ENCODE measurements at regions not wholly inside any gene's neighbourhood (a gene's known extent, or its start where the extent isn't known, plus 50 kb on each side); places are given as distances from the start of the nearest gene placed in this dataset.

DNA sequence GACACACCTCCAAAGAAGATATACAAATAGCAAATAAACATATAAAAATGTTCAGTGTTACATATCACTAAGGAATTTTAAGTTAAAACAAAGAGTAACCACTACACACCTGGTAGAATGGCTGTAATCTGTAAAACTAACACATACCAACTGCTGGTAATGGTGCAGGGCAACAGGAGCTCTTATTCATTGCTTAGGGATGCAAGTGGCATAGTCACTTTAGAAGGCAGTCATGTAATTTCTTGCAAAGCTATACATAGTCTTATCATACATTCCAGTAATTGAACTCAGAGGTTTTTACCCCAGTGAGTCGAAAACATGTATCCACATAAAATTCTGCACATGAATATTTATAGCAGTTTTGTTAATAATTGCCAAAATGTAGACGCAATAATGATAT, 906.8 kb upstream of the CITED2 start:
- DNase-seq (ENCODE audit: low read depth): no peak
- TF ChIP-seq, protein P1, sequence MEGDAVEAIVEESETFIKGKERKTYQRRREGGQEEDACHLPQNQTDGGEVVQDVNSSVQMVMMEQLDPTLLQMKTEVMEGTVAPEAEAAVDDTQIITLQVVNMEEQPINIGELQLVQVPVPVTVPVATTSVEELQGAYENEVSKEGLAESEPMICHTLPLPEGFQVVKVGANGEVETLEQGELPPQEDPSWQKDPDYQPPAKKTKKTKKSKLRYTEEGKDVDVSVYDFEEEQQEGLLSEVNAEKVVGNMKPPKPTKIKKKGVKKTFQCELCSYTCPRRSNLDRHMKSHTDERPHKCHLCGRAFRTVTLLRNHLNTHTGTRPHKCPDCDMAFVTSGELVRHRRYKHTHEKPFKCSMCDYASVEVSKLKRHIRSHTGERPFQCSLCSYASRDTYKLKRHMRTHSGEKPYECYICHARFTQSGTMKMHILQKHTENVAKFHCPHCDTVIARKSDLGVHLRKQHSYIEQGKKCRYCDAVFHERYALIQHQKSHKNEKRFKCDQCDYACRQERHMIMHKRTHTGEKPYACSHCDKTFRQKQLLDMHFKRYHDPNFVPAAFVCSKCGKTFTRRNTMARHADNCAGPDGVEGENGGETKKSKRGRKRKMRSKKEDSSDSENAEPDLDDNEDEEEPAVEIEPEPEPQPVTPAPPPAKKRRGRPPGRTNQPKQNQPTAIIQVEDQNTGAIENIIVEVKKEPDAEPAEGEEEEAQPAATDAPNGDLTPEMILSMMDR (IDR thresholded peaks at IDR 0.05; ENCODE audit: insufficient read depth, low read depth, low read length, missing control alignments): no peak
- no peak overlapping the region for H3K4me3 ChIP-seq (ENCODE audit: low read depth, low read length)

DNA sequence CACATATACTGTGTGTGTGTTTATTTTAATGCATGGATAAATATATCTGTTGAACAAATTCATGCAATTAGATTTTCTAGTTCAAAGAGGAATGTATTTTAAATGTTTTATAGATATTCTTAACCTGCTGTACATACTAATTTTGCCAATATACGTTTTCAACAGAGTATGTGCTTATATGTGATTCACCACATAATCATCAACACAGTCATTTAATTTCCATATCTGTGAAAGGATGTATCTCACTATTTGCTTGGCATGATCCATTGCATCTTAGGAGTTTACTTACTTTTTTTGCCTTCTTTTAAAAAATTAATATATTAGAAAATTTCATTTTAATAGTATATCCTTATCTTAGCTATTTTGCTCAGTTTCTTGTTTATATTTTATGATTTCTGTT, 902.3 kb upstream of the CITED2 start:
- no peak for DNase-seq (ENCODE audit: low read depth)
- TF ChIP-seq, protein P1 (IDR thresholded peaks at IDR 0.05; ENCODE audit: insufficient read depth, low read depth, low read length, missing control alignments): no peak
- no peak overlapping the region for H3K4me3 ChIP-seq (ENCODE audit: low read depth, low read length)

DNA sequence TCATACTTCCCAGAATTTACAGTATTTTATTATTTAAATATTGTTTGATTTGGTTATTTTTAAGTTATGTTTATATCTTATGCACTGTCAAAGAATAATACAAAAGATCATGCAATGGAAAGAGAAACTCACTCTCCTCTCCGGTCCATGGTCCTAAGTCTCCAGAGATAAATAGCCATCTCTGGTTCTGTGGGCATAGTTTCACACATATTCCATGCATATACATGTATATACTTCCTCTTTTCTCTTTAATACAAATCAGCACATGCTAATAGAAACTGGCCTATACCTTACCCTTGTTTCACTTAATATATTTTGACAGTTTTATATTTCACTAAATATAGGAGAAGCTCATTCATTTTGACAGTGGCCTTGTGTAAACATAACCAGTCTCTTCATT, 901.7 kb upstream of the CITED2 start:
- H3K4me3 ChIP-seq (ENCODE audit: low read depth, low read length): no peak overlapping the region
- TF ChIP-seq, protein P1 (IDR thresholded peaks at IDR 0.05; ENCODE audit: insufficient read depth, low read depth, low read length, missing control alignments): no peak
- DNase-seq (ENCODE audit: low read depth): no peak

DNA sequence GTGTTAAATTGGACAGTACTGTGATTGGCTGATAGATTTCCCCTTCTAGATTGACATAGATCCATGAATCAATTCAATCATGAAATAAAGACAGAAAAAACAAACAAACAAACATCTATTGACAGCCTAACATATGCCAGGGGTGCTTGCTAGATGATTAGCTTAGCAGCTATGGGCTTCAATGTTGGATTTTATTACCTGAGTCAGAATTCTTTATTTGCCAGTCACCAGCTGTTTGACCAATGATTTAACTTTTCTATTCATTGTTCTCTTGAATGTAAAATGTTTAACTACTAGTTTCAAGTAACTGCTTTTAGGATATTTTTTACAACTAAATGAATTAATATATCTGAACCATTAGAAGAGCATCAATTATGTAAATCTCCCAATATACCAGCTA, 901.3 kb upstream of the CITED2 start:
- H3K4me3 ChIP-seq (ENCODE audit: low read depth, low read length): no peak overlapping the region
- DNase-seq (ENCODE audit: low read depth): no peak
- TF ChIP-seq, protein P1 (IDR thresholded peaks at IDR 0.05; ENCODE audit: insufficient read depth, low read depth, low read length, missing control alignments): no peak

DNA sequence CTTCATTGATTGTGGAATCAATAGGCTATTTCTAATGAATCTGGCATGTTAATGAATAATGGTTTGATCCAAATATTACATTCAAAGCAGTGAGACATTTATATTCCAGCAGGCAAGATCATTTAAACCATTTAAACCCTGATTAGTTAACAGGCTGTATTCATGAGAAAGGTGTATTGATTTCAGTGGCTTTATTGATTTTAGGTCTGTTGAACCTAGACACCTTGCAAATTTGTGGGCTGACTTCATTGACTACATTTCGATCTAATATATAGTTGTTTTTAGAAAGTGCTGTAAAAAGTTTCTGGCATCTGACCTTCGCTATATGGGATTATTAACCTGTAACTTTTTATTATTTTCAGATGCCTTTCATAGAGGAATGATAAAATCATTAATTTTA, 900.1 kb upstream of the CITED2 start:
- TF ChIP-seq, protein P1 (IDR thresholded peaks at IDR 0.05; ENCODE audit: insufficient read depth, low read depth, low read length, missing control alignments): no peak
- no peak overlapping the region for H3K4me3 ChIP-seq (ENCODE audit: low read depth, low read length)

DNA sequence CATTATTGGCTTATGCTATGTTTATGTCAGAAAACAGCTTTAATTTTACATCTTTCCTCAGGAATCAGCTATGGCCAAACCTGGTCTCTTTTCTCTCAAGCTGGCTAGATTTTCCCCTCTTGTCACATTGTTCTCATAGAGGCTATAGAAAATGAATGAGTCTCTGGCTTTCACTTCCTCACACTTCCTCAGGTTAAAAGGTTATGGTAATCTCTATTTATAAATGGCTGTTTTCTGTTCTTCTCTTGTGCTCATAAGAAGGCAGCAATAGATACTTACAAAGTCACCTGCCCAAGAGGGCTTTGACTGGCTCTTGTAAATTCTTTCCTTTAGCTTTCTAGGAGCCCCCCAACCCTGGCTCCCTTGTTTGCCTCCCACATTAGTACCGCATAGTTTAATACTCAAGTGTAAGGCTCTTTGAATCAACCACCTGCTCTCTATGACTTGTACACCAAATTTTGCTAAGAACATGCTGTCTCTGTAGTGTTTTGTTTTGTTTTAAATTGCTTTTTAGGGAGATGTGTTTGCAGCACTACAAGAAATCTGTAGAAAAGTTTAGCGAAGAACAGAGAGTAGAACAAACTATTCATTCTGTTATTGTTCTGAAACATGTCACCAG, 897.4 kb upstream of the CITED2 start:
- DNase-seq (ENCODE audit: low read depth): peak; percentile 57
- no peak overlapping the region for H3K4me3 ChIP-seq (ENCODE audit: low read depth, low read length)
- TF ChIP-seq, protein P1 (IDR thresholded peaks at IDR 0.05; ENCODE audit: insufficient read depth, low read depth, low read length, missing control alignments): no peak

More for the DNA sequence above, 900.1 kb upstream of the CITED2 start:
- DNase-seq (ENCODE audit: low read depth): no peak

DNA sequence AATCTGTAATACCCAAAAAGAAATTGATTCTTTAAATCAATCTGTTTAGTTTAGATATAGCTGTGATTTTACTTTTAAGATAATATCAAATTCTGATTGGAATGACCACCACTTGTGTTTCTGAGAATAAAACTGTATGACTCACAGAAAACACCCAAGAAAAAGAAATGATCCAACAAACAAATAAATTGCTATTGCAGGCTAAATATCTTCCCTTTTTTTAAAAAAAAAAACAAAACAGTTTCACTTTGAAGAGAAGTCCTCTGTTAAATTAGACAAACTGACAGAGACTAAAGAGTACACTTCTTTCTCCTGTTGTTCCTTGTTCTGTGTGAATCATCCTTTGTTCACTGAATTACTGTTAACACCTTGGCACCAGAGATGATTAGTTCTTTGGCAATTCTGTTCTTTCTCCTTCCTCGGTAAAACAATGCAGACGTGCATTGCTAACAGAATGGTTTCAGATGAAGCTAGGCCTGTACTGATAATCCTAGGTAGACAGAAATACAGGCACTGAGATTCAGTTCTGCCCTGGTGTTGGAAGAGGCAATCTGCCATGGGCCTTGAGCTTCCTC, 895.2 kb upstream of the CITED2 start:
- TF ChIP-seq, protein P1 (IDR thresholded peaks at IDR 0.05; ENCODE audit: insufficient read depth, low read depth, low read length, missing control alignments): no peak
- no peak overlapping the region for H3K4me3 ChIP-seq (ENCODE audit: low read depth, low read length)
- peak; percentile 3 for DNase-seq (ENCODE audit: low read depth)

Measured in GM12865 (cell line).